ENCODE measurements at regions not wholly inside any gene's neighbourhood (a gene's known extent, or its start where the extent isn't known, plus 50 kb on each side); places are given as distances from the start of the nearest gene placed in this dataset.

- TF ChIP-seq, protein P1, sequence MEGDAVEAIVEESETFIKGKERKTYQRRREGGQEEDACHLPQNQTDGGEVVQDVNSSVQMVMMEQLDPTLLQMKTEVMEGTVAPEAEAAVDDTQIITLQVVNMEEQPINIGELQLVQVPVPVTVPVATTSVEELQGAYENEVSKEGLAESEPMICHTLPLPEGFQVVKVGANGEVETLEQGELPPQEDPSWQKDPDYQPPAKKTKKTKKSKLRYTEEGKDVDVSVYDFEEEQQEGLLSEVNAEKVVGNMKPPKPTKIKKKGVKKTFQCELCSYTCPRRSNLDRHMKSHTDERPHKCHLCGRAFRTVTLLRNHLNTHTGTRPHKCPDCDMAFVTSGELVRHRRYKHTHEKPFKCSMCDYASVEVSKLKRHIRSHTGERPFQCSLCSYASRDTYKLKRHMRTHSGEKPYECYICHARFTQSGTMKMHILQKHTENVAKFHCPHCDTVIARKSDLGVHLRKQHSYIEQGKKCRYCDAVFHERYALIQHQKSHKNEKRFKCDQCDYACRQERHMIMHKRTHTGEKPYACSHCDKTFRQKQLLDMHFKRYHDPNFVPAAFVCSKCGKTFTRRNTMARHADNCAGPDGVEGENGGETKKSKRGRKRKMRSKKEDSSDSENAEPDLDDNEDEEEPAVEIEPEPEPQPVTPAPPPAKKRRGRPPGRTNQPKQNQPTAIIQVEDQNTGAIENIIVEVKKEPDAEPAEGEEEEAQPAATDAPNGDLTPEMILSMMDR (conservative IDR thresholded peaks at IDR 0.05): no peak
- Histone ChIP-seq H2BK5ac (ENCODE audit: insufficient read length, low read length) (no peak overlapping the region), H4K91ac (ENCODE audit: insufficient read length, low read depth, low read length) (no peak overlapping the region), H3K4me2 (ENCODE audit: insufficient read depth, insufficient read length, low read length) (no peak overlapping the region), H3K27me3 (ENCODE audit: insufficient read depth, low read length) (no peaks in the 10 kb centered on the region), H3K79me1 (ENCODE audit: insufficient read depth, low read depth, low read length, poor library complexity, severe bottlenecking) (no peaks in the 10 kb centered on the region), H3K79me2 (ENCODE audit: insufficient read depth, low read length) (no peaks in the 10 kb centered on the region), H2AK5ac (ENCODE audit: insufficient read length, low read length) (no peak overlapping the region), H3K4me1 (ENCODE audit: insufficient read depth, low read length) (no peaks in the 10 kb centered on the region), H3K27ac (ENCODE audit: insufficient read length, low read depth, low read length) (no peak overlapping the region), H3K23ac (ENCODE audit: insufficient read length, low read depth, low read length) (no peak overlapping the region), H4K20me1 (ENCODE audit: control insufficient read depth, insufficient read depth, insufficient read length) (no peaks in the 10 kb centered on the region), H3K18ac (ENCODE audit: insufficient read length, low read depth, low read length) (no peak overlapping the region), H4K5ac (ENCODE audit: insufficient read length, low read depth, low read length) (no peak overlapping the region), H3K56ac (ENCODE audit: insufficient read length, low read depth, low read length) (no peak overlapping the region), H3K4ac (ENCODE audit: low read depth, low read length) (no peak overlapping the region), H4K8ac (replicated peaks; ENCODE audit: insufficient read length, low read depth, low read length) (no peak overlapping the region), H3K14ac (ENCODE audit: insufficient read depth, low read length) (no peak overlapping the region), H3K9ac (ENCODE audit: extremely low read depth, insufficient read length, low read length) (no peak overlapping the region), H3K23me2 (ENCODE audit: insufficient read length, low read depth, low read length, poor library complexity, severe bottlenecking) (no peaks in the 10 kb centered on the region), H2BK12ac (ENCODE audit: insufficient read length, low read depth, low read length) (no peak overlapping the region), H2BK15ac (ENCODE audit: low read depth, low read length) (no peak overlapping the region), H2BK20ac (ENCODE audit: low read depth, low read length, poor library complexity, severe bottlenecking) (no peak overlapping the region), H3K9me3 (ENCODE audit: control insufficient read depth, low read depth, low read length) (no peaks in the 10 kb centered on the region), H3T11ph (ENCODE audit: low read length) (no peak overlapping the region), H2BK120ac (ENCODE audit: low read depth, low read length, poor library complexity, severe bottlenecking) (no peak overlapping the region), H2AFZ (ENCODE audit: low read length) (no peak overlapping the region)
- H3K9me3 Mint-ChIP-seq: no peaks in the 10 kb centered on the region
- no peaks in the 10 kb centered on the region; a peak in 1 of 7 replicates for H3K36me3 Mint-ChIP-seq (ENCODE audit: insufficient read depth in 1 of 3, low read depth in 3 of 3)
- DNase-seq: no peak
- WGBS (ENCODE audit: extremely low coverage, insufficient read length, low lambda C conversion rate): no CpG with 5 or more reads among the region's 5 CpGs
- H3K4me1 Mint-ChIP-seq: no peaks in the 10 kb centered on the region
- H3K27ac Mint-ChIP-seq: no peak overlapping the region
- H3K4me3 Mint-ChIP-seq: no peak overlapping the region
- H3K27me3 Mint-ChIP-seq (ENCODE audit: low read depth): no peaks in the 10 kb centered on the region
These were observed 1231.3 kb upstream of the ADGRL3 start for GRCh38 chr4:59968796-59969195.

Measured in H9 (cell line).